H1 (cell line): ENCODE measurements at regions not wholly inside any gene's neighbourhood (a gene's known extent, or its start where the extent isn't known, plus 50 kb on each side); places are given as distances from the start of the nearest gene placed in this dataset.
A peak's percentile ranks its signal among the peaks of the same experiment; 100 is the strongest.

Experiments used
- CTCF ChIA-PET: fragments of 300-600 bp; sonication (Branson Sonifier 250); formaldehyde crosslinking; loops from one replicate; lab custom pipeline; 2021; ENCODE audit not compliant: partially characterized antibody; lab: Charles Lee
- POLR2A ChIA-PET: fragments of 300-600 bp; sonication (Branson Sonifier 250); formaldehyde crosslinking; loops from one replicate; lab custom pipeline; 2021; ENCODE audit warnings: inconsistent platforms; ENCODE audit not compliant: partially characterized antibody; lab: Charles Lee
- DNase-seq, 2 experiments: peaks; one replicate each; pipeline versions ENCODE4 v3.0.0 to v3.0.0-alpha.2; 2010 to 2022; ENCODE audit warnings: low spot score in 2 of 2, low read depth in 1 of 2, mixed read lengths in 1 of 2
- FAIRE-seq: peaks from 2 replicates; lab custom pipeline; 2011; peaks lifted over from hg19 to GRCh38; lab: Jason Lieb, UNC
- H2AFZ ChIP-seq: 2 replicates; pipeline ENCODE4 v1.8.1; 2012; ENCODE audit warnings: low read length, inconsistent platforms
- H2AK5ac ChIP-seq: 2 replicates; pipeline ENCODE4 v1.6.1; 2013; ENCODE audit warnings: low read depth, low read length
- H2BK120ac ChIP-seq: replicated peaks from 2 replicates; pipeline ENCODE3; 2013; ENCODE audit warnings: low read depth, low read length, inconsistent platforms
- H2BK12ac ChIP-seq: 2 replicates; pipeline ENCODE4 v1.6.1; 2013; ENCODE audit warnings: low read depth, low read length
- H2BK15ac ChIP-seq: 2 replicates; pipeline ENCODE4 v1.6.1; 2013; ENCODE audit warnings: low read length
- H2BK20ac ChIP-seq: 2 replicates; pipeline ENCODE4 v1.6.1; 2013; ENCODE audit warnings: low read length
- H2BK5ac ChIP-seq: 2 replicates; pipeline ENCODE4 v1.6.1; 2013; ENCODE audit warnings: low read depth, low read length
- H3K14ac ChIP-seq: 2 replicates; pipeline ENCODE4 v1.6.1; 2013; ENCODE audit warnings: inconsistent platforms; ENCODE audit not compliant: insufficient read length
- H3K18ac ChIP-seq: 2 replicates; pipeline ENCODE4 v1.6.1; 2013; ENCODE audit warnings: low read length; ENCODE audit errors: extremely low read depth
- H3K23ac ChIP-seq: 2 replicates; pipeline ENCODE4 v1.6.1; 2013; ENCODE audit warnings: inconsistent platforms; ENCODE audit not compliant: insufficient read length
- H3K23me2 ChIP-seq: 2 replicates; pipeline ENCODE4 v1.6.1; 2013; ENCODE audit warnings: low read depth, low read length
- H3K27ac ChIP-seq: 2 replicates; pipeline ENCODE4 v1.6.1; 2011; ENCODE audit warnings: low read depth, low read length, inconsistent platforms
- H3K27me3 ChIP-seq, 4 experiments: replicated peaks in 1 of 4; 1 replicate in 1 of 4; 2 replicates in 3 of 4; pipeline versions ENCODE4 v1.6.1 to v1.8.1; 2011 to 2013; ENCODE audit warnings: low read length in 3 of 4, mild to moderate bottlenecking in 3 of 4, inconsistent platforms in 2 of 4, mixed read lengths in 2 of 4, moderate library complexity in 1 of 4; ENCODE audit not compliant: control insufficient read depth in 3 of 4, insufficient read depth in 3 of 4; ENCODE audit errors: extremely low read depth in 1 of 4
- H3K36me3 ChIP-seq, 4 experiments: 2 replicates each; pipeline versions ENCODE4 v1.6.1 to v1.8.1; 2011 to 2013; ENCODE audit warnings: mild to moderate bottlenecking in 4 of 4, low read length in 3 of 4, moderate library complexity in 2 of 4, control low read depth in 1 of 4, inconsistent platforms in 1 of 4; ENCODE audit not compliant: insufficient read depth in 4 of 4, control insufficient read depth in 2 of 4
- H3K4ac ChIP-seq: replicated peaks from 2 replicates; pipeline ENCODE3; 2013; ENCODE audit warnings: low read length, low read depth, mixed read lengths, inconsistent platforms; ENCODE audit not compliant: insufficient read length
- H3K4me1 ChIP-seq, 4 experiments: replicated peaks in 1 of 4; 1 replicate in 1 of 4; 2 replicates in 3 of 4; pipeline versions ENCODE4 v1.6.1 to v1.8.1; 2011 to 2013; ENCODE audit warnings: low read length in 3 of 4, inconsistent platforms in 2 of 4, mixed read lengths in 1 of 4; ENCODE audit not compliant: insufficient read depth in 4 of 4, control insufficient read depth in 3 of 4
- H3K4me2 ChIP-seq, 2 experiments: 2 replicates each; pipeline versions ENCODE4 v1.6.1 to v1.8.1; 2011 to 2013; ENCODE audit warnings: low read depth in 2 of 2, low read length in 2 of 2, control low read depth in 1 of 2, inconsistent platforms in 1 of 2, mild to moderate bottlenecking in 1 of 2; ENCODE audit not compliant: insufficient read depth in 1 of 2
- H3K4me3 ChIP-seq, 4 experiments: fragments of 200-600, 300-600 bp in 1 of 4; sonication (generic), shearing (Covaris generic), sonication (Bioruptor Twin) in 1 of 4; 2 replicates each; pipeline versions ENCODE4 v1.5.1 to v1.8.1; 2011 to 2016; ENCODE audit warnings: low read length in 4 of 4, low read depth in 3 of 4, control low read depth in 2 of 4, inconsistent platforms in 2 of 4, mild to moderate bottlenecking in 2 of 4, mixed read lengths in 1 of 4, moderate library complexity in 1 of 4; ENCODE audit not compliant: insufficient read depth in 2 of 4; ENCODE audit errors: extremely low read depth in 1 of 4
- H3K56ac ChIP-seq: replicated peaks from 2 replicates; pipeline ENCODE3; 2013; ENCODE audit warnings: low read depth, mild to moderate bottlenecking, mixed read lengths, low read length, inconsistent platforms; ENCODE audit not compliant: insufficient read length
- H3K79me1 ChIP-seq: 2 replicates; pipeline ENCODE4 v1.6.1; 2013; ENCODE audit warnings: low read depth, low read length, control low read depth
- H3K79me2 ChIP-seq, 2 experiments: 2 replicates each; pipeline versions ENCODE4 v1.6.1 to v1.8.1; 2012 to 2013; ENCODE audit warnings: low read length in 2 of 2, mild to moderate bottlenecking in 2 of 2, inconsistent platforms in 1 of 2; ENCODE audit not compliant: insufficient read depth in 2 of 2, control insufficient read depth in 1 of 2
- H3K9ac ChIP-seq, 4 experiments: replicated peaks in 1 of 4; 1 replicate in 1 of 4; 2 replicates in 3 of 4; pipeline versions ENCODE4 v1.6.1 to v1.8.1; 2011 to 2013; ENCODE audit warnings: low read depth in 3 of 4, low read length in 3 of 4, control low read depth in 2 of 4, mild to moderate bottlenecking in 2 of 4, moderate library complexity in 2 of 4, inconsistent platforms in 1 of 4; ENCODE audit errors: extremely low read depth in 1 of 4
- H3K9me3 ChIP-seq, 2 experiments: 2 replicates each; pipeline versions ENCODE4 v1.6.1 to v1.8.1; 2012 to 2013; ENCODE audit warnings: mild to moderate bottlenecking in 2 of 2, moderate library complexity in 2 of 2, control low read depth in 1 of 2, inconsistent platforms in 1 of 2, low read depth in 1 of 2, low read length in 1 of 2, mixed read lengths in 1 of 2; ENCODE audit not compliant: insufficient read depth in 2 of 2
- H4K20me1 ChIP-seq, 2 experiments: replicated peaks in 1 of 2; 2 replicates each; pipeline versions ENCODE3 to v1.8.1; 2011 to 2013; ENCODE audit warnings: inconsistent platforms in 2 of 2, low read length in 2 of 2, mild to moderate bottlenecking in 1 of 2; ENCODE audit not compliant: insufficient read depth in 2 of 2, control insufficient read depth in 1 of 2
- H4K5ac ChIP-seq: 2 replicates; pipeline ENCODE4 v1.6.1; 2013; ENCODE audit warnings: low read length, low read depth, mixed read lengths, inconsistent platforms; ENCODE audit not compliant: insufficient read length
- H4K8ac ChIP-seq: 2 replicates; pipeline ENCODE4 v1.8.0; 2013; ENCODE audit warnings: mild to moderate bottlenecking, moderate library complexity, low read length, inconsistent platforms; ENCODE audit not compliant: insufficient read depth; ENCODE audit errors: extremely low read depth
- H4K91ac ChIP-seq: replicated peaks from 2 replicates; pipeline ENCODE3; 2013; ENCODE audit warnings: low read length, mixed read lengths, inconsistent platforms; ENCODE audit not compliant: insufficient read length
- JUND ChIP-seq: IDR thresholded peaks from 2 replicates; pipeline ENCODE4 v1.6.1; 2011; ENCODE audit warnings: mild to moderate bottlenecking, improper control_type of control experiment, low read length
- RXRA ChIP-seq: IDR thresholded peaks from 2 replicates; pipeline ENCODE4 v1.6.1; 2011; ENCODE audit warnings: low read depth, mild to moderate bottlenecking, low read length, moderate library complexity; ENCODE audit not compliant: insufficient read depth
- WGBS, 2 experiments: shearing (Covaris generic) in 1 of 2; methylation state at CpG; one replicate each; pipeline versions ENCODE4 v1.1.6 to v1.1.7; 2013 to 2015; ENCODE audit warnings: low lambda C conversion rate in 2 of 2, mixed read lengths in 2 of 2, inconsistent platforms in 1 of 2, low coverage in 1 of 2, missing lambda C conversion rate in 1 of 2; ENCODE audit not compliant: insufficient replicate concordance in 2 of 2, insufficient coverage in 1 of 2, insufficient read length in 1 of 2; ENCODE audit errors: extremely low coverage in 1 of 2, missing lambda C conversion rate in 1 of 2; 5-methylcytosine and 5-hydroxymethylcytosine counted together

GRCh38 chr9:82882748-82883147 lies 180.2 kb downstream of the RASEF start:
- 0 out of 2 replicates have a peak overlapping the region, but pooled peaks have one; percentile 86 for H3K18ac ChIP-seq
- H2BK15ac ChIP-seq, result no peak overlapping the region
- no peak overlapping the region for H4K91ac ChIP-seq
- H4K8ac ChIP-seq, result no peak overlapping the region
- H3K27ac ChIP-seq, result 0 out of 2 replicates have a peak overlapping the region, but pooled peaks have one; percentile 47
- H3K9me3 ChIP-seq, result no peaks in the 10 kb centered on the region
- ChIA-PET POLR2A (no interaction called here), CTCF (no interaction called here)
- peaks cover 0 to 11% of the 10 kb centered on the region in 2 experiments; a peak in 3 of 4 replicates for H3K79me2 ChIP-seq
- TF ChIP-seq JUND, result 0 out of 2 replicates have a peak, but pooled peaks have one; percentile 35
- no peak for TF ChIP-seq RXRA
- 55% methylated on average over 2 of the region's 2 CpGs; no CpG with 5 or more reads in 1 of the 2 experiments for WGBS, 2 experiments
- H3K56ac ChIP-seq, result peak overlapping the region; percentile 28
- H3K23ac ChIP-seq, result no peak overlapping the region
- peaks cover 0 to 11% (median 0%) of the 10 kb centered on the region in 4 experiments; a peak in 2 of 8 replicates for H3K36me3 ChIP-seq
- H4K5ac ChIP-seq, result peak overlapping the region; percentile 93
- H2BK5ac ChIP-seq, result peak overlapping the region; percentile 99; the same call in 1 of the 2 replicates
- H2AFZ ChIP-seq, result no peak overlapping the region
- H3K27me3 ChIP-seq, result no peaks in the 10 kb centered on the region
- peak overlapping the region; percentile 98 for H3K4ac ChIP-seq
- H4K20me1 ChIP-seq, result no peaks in the 10 kb centered on the region
- peaks cover 5% of the 10 kb centered on the region; the same call in 1 of the 2 replicates for H3K23me2 ChIP-seq
- H2BK120ac ChIP-seq, result peak overlapping the region; percentile 95
- no peaks in the 10 kb centered on the region; the same call in 1 of the 2 replicates for H3K79me1 ChIP-seq
- FAIRE-seq, result no peak
- no peak overlapping the region for H2BK20ac ChIP-seq
- H3K9ac ChIP-seq, result no peak overlapping the region
- H3K4me3 ChIP-seq, result peak overlapping the region in 1 of 4 experiments; percentile 20; a peak in 1 of 8 replicates
- no peak overlapping the region for H3K14ac ChIP-seq
- H3K4me2 ChIP-seq, result peak overlapping the region in 1 of 2 experiments; percentile 90; a peak in 2 of 4 replicates
- no peak for DNase-seq
- peaks cover 0 to 13% (median 2%) of the 10 kb centered on the region in 4 experiments; a peak in 4 of 7 replicates for H3K4me1 ChIP-seq
- no peak overlapping the region; the same call in 1 of the 2 replicates for H2BK12ac ChIP-seq
- 0 out of 2 replicates have a peak overlapping the region, but pooled peaks have one; percentile 97 for H2AK5ac ChIP-seq
